ENCODE measurements at regions not wholly inside any gene's neighbourhood (a gene's known extent, or its start where the extent isn't known, plus 50 kb on each side); places are given as distances from the start of the nearest gene placed in this dataset.

DNA sequence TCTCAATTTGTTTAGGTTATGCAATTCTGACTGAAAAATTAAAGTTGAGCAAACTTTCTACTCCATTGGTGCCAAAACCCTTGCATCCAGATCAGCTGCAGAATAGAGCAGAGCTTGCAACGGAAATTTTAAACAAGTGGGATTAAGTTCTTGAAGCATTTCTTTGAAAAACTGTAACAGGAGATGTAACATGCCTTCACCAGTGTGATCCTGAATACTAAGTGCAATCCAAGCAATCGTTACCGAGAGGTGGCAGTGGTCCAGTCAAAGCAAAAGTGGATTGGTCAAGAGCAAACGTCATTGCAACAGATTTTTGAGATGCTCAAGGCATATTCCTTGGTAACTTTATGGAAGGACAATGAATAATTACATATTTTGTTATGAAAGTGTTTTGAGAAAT lies 841.1 kb upstream of the SLITRK5 start:
- no peaks in the 10 kb centered on the region for H3K27me3 Mint-ChIP-seq (ENCODE audit: insufficient read depth)
- H3K4me3 Mint-ChIP-seq = no peak overlapping the region
- H3K9me3 Mint-ChIP-seq = peaks cover 33% of the 10 kb centered on the region
- no peaks in the 10 kb centered on the region for H3K4me1 Mint-ChIP-seq (ENCODE audit: low read depth)
- no peak overlapping the region for H3K27ac Mint-ChIP-seq
- no peaks in the 10 kb centered on the region for H3K36me3 Mint-ChIP-seq (ENCODE audit: low read depth)
- no peak for DNase-seq
- no peak for TF ChIP-seq CTCF (IDR thresholded peaks at IDR 0.05)

GRCh38 chr13:86831084-86831483 lies 840.1 kb upstream of the SLITRK5 start:
- Mint-ChIP-seq H3K4me3 (no peak overlapping the region), H3K27ac (no peak overlapping the region), H3K36me3 (ENCODE audit: low read depth) (no peaks in the 10 kb centered on the region), H3K4me1 (ENCODE audit: low read depth) (no peaks in the 10 kb centered on the region), H3K9me3 (peaks cover 36% of the 10 kb centered on the region), H3K27me3 (ENCODE audit: insufficient read depth) (peaks cover 5% of the 10 kb centered on the region)
- TF ChIP-seq CTCF (IDR thresholded peaks at IDR 0.05) = no peak
- no peak for DNase-seq

- TF ChIP-seq CTCF (IDR thresholded peaks at IDR 0.05) = no peak
- Mint-ChIP-seq H3K27me3 (ENCODE audit: insufficient read depth) (peaks cover 5% of the 10 kb centered on the region), H3K27ac (no peak overlapping the region), H3K36me3 (ENCODE audit: low read depth) (no peaks in the 10 kb centered on the region), H3K9me3 (peaks cover 41% of the 10 kb centered on the region), H3K4me1 (ENCODE audit: low read depth) (no peaks in the 10 kb centered on the region), H3K4me3 (no peak overlapping the region)
- no peak for DNase-seq
These were observed 832.6 kb upstream of the SLITRK5 start for GRCh38 chr13:86838411-86839120.

- no peak for TF ChIP-seq CTCF (IDR thresholded peaks at IDR 0.05)
- H3K36me3 Mint-ChIP-seq (ENCODE audit: low read depth) = no peaks in the 10 kb centered on the region
- H3K27me3 Mint-ChIP-seq (ENCODE audit: insufficient read depth) = peaks cover 5% of the 10 kb centered on the region
- no peak overlapping the region for H3K4me3 Mint-ChIP-seq
- H3K9me3 Mint-ChIP-seq = peaks cover 44% of the 10 kb centered on the region
- no peak for DNase-seq
- H3K4me1 Mint-ChIP-seq (ENCODE audit: low read depth) = no peaks in the 10 kb centered on the region
- H3K27ac Mint-ChIP-seq = no peak overlapping the region
These were observed 832.0 kb upstream of the SLITRK5 start for GRCh38 chr13:86839221-86839620.

GRCh38 chr13:86840250-86841191 lies 830.6 kb upstream of the SLITRK5 start:
- Mint-ChIP-seq H3K4me1 (ENCODE audit: low read depth) (no peaks in the 10 kb centered on the region), H3K36me3 (ENCODE audit: low read depth) (no peaks in the 10 kb centered on the region), H3K27me3 (ENCODE audit: insufficient read depth) (peaks cover 3% of the 10 kb centered on the region), H3K9me3 (peaks cover 52% of the 10 kb centered on the region), H3K27ac (no peak overlapping the region), H3K4me3 (no peak overlapping the region)
- no peak for TF ChIP-seq CTCF (IDR thresholded peaks at IDR 0.05)
- no peak for DNase-seq
